H1 (cell line): ENCODE measurements at regions not wholly inside any gene's neighbourhood (a gene's known extent, or its start where the extent isn't known, plus 50 kb on each side); places are given as distances from the start of the nearest gene placed in this dataset.
A peak's percentile ranks its signal among the peaks of the same experiment; 100 is the strongest.

Experiments used
- CTCF ChIA-PET: fragments of 300-600 bp; sonication (Branson Sonifier 250); formaldehyde crosslinking; loops from one replicate; lab custom pipeline; 2021; ENCODE audit not compliant: partially characterized antibody; lab: Charles Lee
- POLR2A ChIA-PET: fragments of 300-600 bp; sonication (Branson Sonifier 250); formaldehyde crosslinking; loops from one replicate; lab custom pipeline; 2021; ENCODE audit warnings: inconsistent platforms; ENCODE audit not compliant: partially characterized antibody; lab: Charles Lee
- DNase-seq, 2 experiments: peaks; one replicate each; pipeline versions ENCODE4 v3.0.0 to v3.0.0-alpha.2; 2010 to 2022; ENCODE audit warnings: low spot score in 2 of 2, low read depth in 1 of 2, mixed read lengths in 1 of 2
- FAIRE-seq: peaks from 2 replicates; lab custom pipeline; 2011; peaks lifted over from hg19 to GRCh38; lab: Jason Lieb, UNC
- H2AFZ ChIP-seq: 2 replicates; pipeline ENCODE4 v1.8.1; 2012; ENCODE audit warnings: low read length, inconsistent platforms
- H2AK5ac ChIP-seq: 2 replicates; pipeline ENCODE4 v1.6.1; 2013; ENCODE audit warnings: low read depth, low read length
- H2BK120ac ChIP-seq: replicated peaks from 2 replicates; pipeline ENCODE3; 2013; ENCODE audit warnings: low read depth, low read length, inconsistent platforms
- H2BK12ac ChIP-seq: 2 replicates; pipeline ENCODE4 v1.6.1; 2013; ENCODE audit warnings: low read depth, low read length
- H2BK15ac ChIP-seq: 2 replicates; pipeline ENCODE4 v1.6.1; 2013; ENCODE audit warnings: low read length
- H2BK20ac ChIP-seq: 2 replicates; pipeline ENCODE4 v1.6.1; 2013; ENCODE audit warnings: low read length
- H2BK5ac ChIP-seq: 2 replicates; pipeline ENCODE4 v1.6.1; 2013; ENCODE audit warnings: low read depth, low read length
- H3K14ac ChIP-seq: 2 replicates; pipeline ENCODE4 v1.6.1; 2013; ENCODE audit warnings: inconsistent platforms; ENCODE audit not compliant: insufficient read length
- H3K18ac ChIP-seq: 2 replicates; pipeline ENCODE4 v1.6.1; 2013; ENCODE audit warnings: low read length; ENCODE audit errors: extremely low read depth
- H3K23ac ChIP-seq: 2 replicates; pipeline ENCODE4 v1.6.1; 2013; ENCODE audit warnings: inconsistent platforms; ENCODE audit not compliant: insufficient read length
- H3K23me2 ChIP-seq: 2 replicates; pipeline ENCODE4 v1.6.1; 2013; ENCODE audit warnings: low read depth, low read length
- H3K27ac ChIP-seq: 2 replicates; pipeline ENCODE4 v1.6.1; 2011; ENCODE audit warnings: low read depth, low read length, inconsistent platforms
- H3K27me3 ChIP-seq, 4 experiments: replicated peaks in 1 of 4; 1 replicate in 1 of 4; 2 replicates in 3 of 4; pipeline versions ENCODE4 v1.6.1 to v1.8.1; 2011 to 2013; ENCODE audit warnings: low read length in 3 of 4, mild to moderate bottlenecking in 3 of 4, inconsistent platforms in 2 of 4, mixed read lengths in 2 of 4, moderate library complexity in 1 of 4; ENCODE audit not compliant: control insufficient read depth in 3 of 4, insufficient read depth in 3 of 4; ENCODE audit errors: extremely low read depth in 1 of 4
- H3K36me3 ChIP-seq, 4 experiments: 2 replicates each; pipeline versions ENCODE4 v1.6.1 to v1.8.1; 2011 to 2013; ENCODE audit warnings: mild to moderate bottlenecking in 4 of 4, low read length in 3 of 4, moderate library complexity in 2 of 4, control low read depth in 1 of 4, inconsistent platforms in 1 of 4; ENCODE audit not compliant: insufficient read depth in 4 of 4, control insufficient read depth in 2 of 4
- H3K4ac ChIP-seq: replicated peaks from 2 replicates; pipeline ENCODE3; 2013; ENCODE audit warnings: low read length, low read depth, mixed read lengths, inconsistent platforms; ENCODE audit not compliant: insufficient read length
- H3K4me1 ChIP-seq, 4 experiments: replicated peaks in 1 of 4; 1 replicate in 1 of 4; 2 replicates in 3 of 4; pipeline versions ENCODE4 v1.6.1 to v1.8.1; 2011 to 2013; ENCODE audit warnings: low read length in 3 of 4, inconsistent platforms in 2 of 4, mixed read lengths in 1 of 4; ENCODE audit not compliant: insufficient read depth in 4 of 4, control insufficient read depth in 3 of 4
- H3K4me2 ChIP-seq, 2 experiments: 2 replicates each; pipeline versions ENCODE4 v1.6.1 to v1.8.1; 2011 to 2013; ENCODE audit warnings: low read depth in 2 of 2, low read length in 2 of 2, control low read depth in 1 of 2, inconsistent platforms in 1 of 2, mild to moderate bottlenecking in 1 of 2; ENCODE audit not compliant: insufficient read depth in 1 of 2
- H3K4me3 ChIP-seq, 4 experiments: fragments of 200-600, 300-600 bp in 1 of 4; sonication (generic), shearing (Covaris generic), sonication (Bioruptor Twin) in 1 of 4; 2 replicates each; pipeline versions ENCODE4 v1.5.1 to v1.8.1; 2011 to 2016; ENCODE audit warnings: low read length in 4 of 4, low read depth in 3 of 4, control low read depth in 2 of 4, inconsistent platforms in 2 of 4, mild to moderate bottlenecking in 2 of 4, mixed read lengths in 1 of 4, moderate library complexity in 1 of 4; ENCODE audit not compliant: insufficient read depth in 2 of 4; ENCODE audit errors: extremely low read depth in 1 of 4
- H3K56ac ChIP-seq: replicated peaks from 2 replicates; pipeline ENCODE3; 2013; ENCODE audit warnings: low read depth, mild to moderate bottlenecking, mixed read lengths, low read length, inconsistent platforms; ENCODE audit not compliant: insufficient read length
- H3K79me1 ChIP-seq: 2 replicates; pipeline ENCODE4 v1.6.1; 2013; ENCODE audit warnings: low read depth, low read length, control low read depth
- H3K79me2 ChIP-seq, 2 experiments: 2 replicates each; pipeline versions ENCODE4 v1.6.1 to v1.8.1; 2012 to 2013; ENCODE audit warnings: low read length in 2 of 2, mild to moderate bottlenecking in 2 of 2, inconsistent platforms in 1 of 2; ENCODE audit not compliant: insufficient read depth in 2 of 2, control insufficient read depth in 1 of 2
- H3K9ac ChIP-seq, 4 experiments: replicated peaks in 1 of 4; 1 replicate in 1 of 4; 2 replicates in 3 of 4; pipeline versions ENCODE4 v1.6.1 to v1.8.1; 2011 to 2013; ENCODE audit warnings: low read depth in 3 of 4, low read length in 3 of 4, control low read depth in 2 of 4, mild to moderate bottlenecking in 2 of 4, moderate library complexity in 2 of 4, inconsistent platforms in 1 of 4; ENCODE audit errors: extremely low read depth in 1 of 4
- H3K9me3 ChIP-seq, 2 experiments: 2 replicates each; pipeline versions ENCODE4 v1.6.1 to v1.8.1; 2012 to 2013; ENCODE audit warnings: mild to moderate bottlenecking in 2 of 2, moderate library complexity in 2 of 2, control low read depth in 1 of 2, inconsistent platforms in 1 of 2, low read depth in 1 of 2, low read length in 1 of 2, mixed read lengths in 1 of 2; ENCODE audit not compliant: insufficient read depth in 2 of 2
- H4K20me1 ChIP-seq, 2 experiments: replicated peaks in 1 of 2; 2 replicates each; pipeline versions ENCODE3 to v1.8.1; 2011 to 2013; ENCODE audit warnings: inconsistent platforms in 2 of 2, low read length in 2 of 2, mild to moderate bottlenecking in 1 of 2; ENCODE audit not compliant: insufficient read depth in 2 of 2, control insufficient read depth in 1 of 2
- H4K5ac ChIP-seq: 2 replicates; pipeline ENCODE4 v1.6.1; 2013; ENCODE audit warnings: low read length, low read depth, mixed read lengths, inconsistent platforms; ENCODE audit not compliant: insufficient read length
- H4K8ac ChIP-seq: 2 replicates; pipeline ENCODE4 v1.8.0; 2013; ENCODE audit warnings: mild to moderate bottlenecking, moderate library complexity, low read length, inconsistent platforms; ENCODE audit not compliant: insufficient read depth; ENCODE audit errors: extremely low read depth
- H4K91ac ChIP-seq: replicated peaks from 2 replicates; pipeline ENCODE3; 2013; ENCODE audit warnings: low read length, mixed read lengths, inconsistent platforms; ENCODE audit not compliant: insufficient read length
- ASH2L ChIP-seq: fragments of 200-600, 300-600 bp; sonication (generic); IDR thresholded peaks from one replicate; pipeline ENCODE4 v1.7.1; 2017; ENCODE audit warnings: low read length
- BRCA1 ChIP-seq: IDR thresholded peaks from 2 replicates; pipeline ENCODE4 v1.6.1; 2012; ENCODE audit warnings: low read depth, low read length, improper control_type of control experiment
- CHD2 ChIP-seq: IDR thresholded peaks from 2 replicates; pipeline ENCODE4 v1.6.1; 2012; ENCODE audit warnings: low read length, improper control_type of control experiment
- EZH2 ChIP-seq: fragments of 200-600 bp; sonication (generic); IDR thresholded peaks from 2 replicates; pipeline ENCODE4 v1.7.1; 2012; ENCODE audit warnings: low read depth, mild to moderate bottlenecking, moderate library complexity, low read length, inconsistent platforms; ENCODE audit not compliant: severe bottlenecking
- GABPA ChIP-seq: IDR thresholded peaks from 2 replicates; pipeline ENCODE4 v1.6.1; 2011; ENCODE audit warnings: mild to moderate bottlenecking, low read length, moderate library complexity, borderline replicate concordance; ENCODE audit not compliant: insufficient read depth
- KDM1A ChIP-seq: fragments of 200-600, 300-600 bp; sonication (generic); IDR thresholded peaks from 2 replicates; pipeline ENCODE4 v1.7.1; 2016; ENCODE audit warnings: mild to moderate bottlenecking, low read length, borderline replicate concordance
- PHF8 ChIP-seq: fragments of 200-600 bp; sonication (generic); conservative IDR thresholded peaks from 2 replicates; pipeline ENCODE4 v1.7.1; 2012; ENCODE audit warnings: low read depth, mild to moderate bottlenecking, inconsistent platforms, low read length, moderate library complexity
- RAD21 ChIP-seq, 2 experiments: IDR thresholded peaks in 1 of 2; conservative IDR thresholded peaks in 1 of 2; 2 replicates each; pipeline ENCODE4 v1.6.1; 2011; ENCODE audit warnings: low read depth in 2 of 2, low read length in 2 of 2, improper control_type of control experiment in 1 of 2, inconsistent platforms in 1 of 2, mild to moderate bottlenecking in 1 of 2, moderate library complexity in 1 of 2
- RXRA ChIP-seq: IDR thresholded peaks from 2 replicates; pipeline ENCODE4 v1.6.1; 2011; ENCODE audit warnings: low read depth, mild to moderate bottlenecking, low read length, moderate library complexity; ENCODE audit not compliant: insufficient read depth
- SIX5 ChIP-seq: IDR thresholded peaks from 2 replicates; pipeline ENCODE4 v1.6.1; 2011; ENCODE audit warnings: mild to moderate bottlenecking, low read depth, low read length
- TAF1 ChIP-seq: IDR thresholded peaks from 2 replicates; pipeline ENCODE4 v1.6.1; 2011; ENCODE audit warnings: mild to moderate bottlenecking, low read depth, low read length
- TBP ChIP-seq: IDR thresholded peaks from 2 replicates; pipeline ENCODE4 v1.6.1; 2011; ENCODE audit warnings: low read depth, low read length, improper control_type of control experiment
- WGBS, 2 experiments: shearing (Covaris generic) in 1 of 2; methylation state at CpG; one replicate each; pipeline versions ENCODE4 v1.1.6 to v1.1.7; 2013 to 2015; ENCODE audit warnings: low lambda C conversion rate in 2 of 2, mixed read lengths in 2 of 2, inconsistent platforms in 1 of 2, low coverage in 1 of 2, missing lambda C conversion rate in 1 of 2; ENCODE audit not compliant: insufficient replicate concordance in 2 of 2, insufficient coverage in 1 of 2, insufficient read length in 1 of 2; ENCODE audit errors: extremely low coverage in 1 of 2, missing lambda C conversion rate in 1 of 2; 5-methylcytosine and 5-hydroxymethylcytosine counted together

- H3K23ac ChIP-seq: no peak overlapping the region
- 0 out of 4 replicates have a peak, but pooled peaks cover 0 to 2% of the 10 kb centered on the region in 2 experiments for H3K9me3 ChIP-seq
- peaks cover 0 to 4% (median 0%) of the 10 kb centered on the region in 4 experiments; a peak in 2 of 7 replicates for H3K4me1 ChIP-seq
- no peaks in the 10 kb centered on the region for H3K79me2 ChIP-seq
- no peak overlapping the region for H3K27ac ChIP-seq
- no peak overlapping the region for H3K4me3 ChIP-seq
- POLR2A ChIA-PET: no interaction called here
- H2AFZ ChIP-seq: 0 out of 2 replicates have a peak overlapping the region, but pooled peaks have one; percentile 26
- CTCF ChIA-PET: interaction anchor here (1.1 to 2.8 kb wide), 2 partner anchors 18 to 20 kb away, joined by 3 to 12 read pairs; no protein-coding TSS in a partner anchor
- H2BK12ac ChIP-seq: no peak overlapping the region
- no peak overlapping the region for H2BK5ac ChIP-seq
- no peak overlapping the region for H3K56ac ChIP-seq
- H2BK120ac ChIP-seq: no peak overlapping the region
- H3K4me2 ChIP-seq: no peak overlapping the region
- H4K8ac ChIP-seq: no peak overlapping the region
- no peak overlapping the region for H3K9ac ChIP-seq
- no peaks in the 10 kb centered on the region for H3K79me1 ChIP-seq
- no peaks in the 10 kb centered on the region for H4K20me1 ChIP-seq
- no peak overlapping the region for H3K4ac ChIP-seq
- FAIRE-seq (no peak), DNase-seq (no peak)
- H3K36me3 ChIP-seq: no peaks in the 10 kb centered on the region; a peak in 1 of 8 replicates
- no peak overlapping the region for H4K5ac ChIP-seq
- H4K91ac ChIP-seq: no peak overlapping the region
- no peaks in the 10 kb centered on the region for H3K27me3 ChIP-seq
- no peak overlapping the region for H2BK15ac ChIP-seq
- 72% methylated on average over 4 of the region's 4 CpGs; no CpG with 5 or more reads in 1 of the 2 experiments for WGBS, 2 experiments
- no peak overlapping the region for H2BK20ac ChIP-seq
- H3K14ac ChIP-seq: no peak overlapping the region
- H3K18ac ChIP-seq: no peak overlapping the region
- H3K23me2 ChIP-seq: no peaks in the 10 kb centered on the region
- H2AK5ac ChIP-seq: no peak overlapping the region
- TF ChIP-seq PHF8: no peak
- no peak for TF ChIP-seq GABPA
- no peak for TF ChIP-seq CHD2
- no peak for TF ChIP-seq RAD21 (IDR thresholded peaks at IDR 0.05 in 1 of 2, conservative IDR thresholded peaks at IDR 0.05 in 1 of 2; ENCODE audit: low read depth in 2 of 2, low read length in 2 of 2)
- TF ChIP-seq KDM1A: no peak
- TF ChIP-seq ASH2L: no peak
- TF ChIP-seq SIX5: no peak
- TF ChIP-seq TAF1: no peak
- TF ChIP-seq RXRA: no peak
- no peak for TF ChIP-seq EZH2
- no peak for TF ChIP-seq BRCA1
- TF ChIP-seq TBP: no peak
Observed at GRCh38 chr14:71834284-71835204, 97.7 kb upstream of the RGS6 start.
